ENCODE measurements at regions not wholly inside any gene's neighbourhood (a gene's known extent, or its start where the extent isn't known, plus 50 kb on each side); places are given as distances from the start of the nearest gene placed in this dataset.

DNA sequence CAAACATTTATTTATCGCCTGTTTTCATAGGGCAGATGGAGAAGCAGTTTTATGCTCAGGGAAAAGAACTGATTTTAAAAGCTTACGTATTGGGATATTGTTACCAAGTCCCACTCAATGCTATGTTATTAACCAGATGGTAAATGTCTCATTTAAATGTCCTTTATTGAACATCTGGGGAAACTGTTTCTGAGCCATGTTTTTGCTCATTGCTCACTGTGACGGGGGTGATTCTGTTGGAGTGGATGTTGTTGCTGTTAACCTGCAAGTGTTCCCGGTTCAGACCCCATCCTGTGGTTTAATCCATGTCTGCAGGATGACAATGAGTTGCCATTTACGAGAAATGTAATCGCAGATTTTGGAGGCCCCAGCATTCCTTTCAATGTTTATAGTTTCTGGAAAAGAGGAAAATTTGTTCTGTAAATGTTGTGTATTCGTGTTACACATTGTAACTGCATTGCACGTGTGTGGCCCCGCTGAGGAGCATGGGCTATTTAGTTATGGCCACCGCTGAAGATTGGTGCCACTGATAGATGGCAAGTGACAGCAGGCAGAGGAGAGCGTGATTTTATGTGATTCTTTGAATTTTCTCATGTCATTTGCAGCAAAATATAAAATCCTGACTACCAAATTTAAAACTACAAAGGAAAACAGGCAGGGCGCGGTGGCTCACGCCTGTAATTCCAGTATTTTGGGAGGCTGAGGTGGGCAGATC is 174.8 kb upstream of the COPS8 start:
- TF ChIP-seq ZNF274 (IDR thresholded peaks at IDR 0.05; ENCODE audit: low read depth, low read length) (no peak), SUZ12 (IDR thresholded peaks at IDR 0.05; ENCODE audit: extremely low read depth, insufficient read depth, insufficient read length) (no peak), YY1 (IDR thresholded peaks at IDR 0.05; ENCODE audit: insufficient read depth, insufficient read length) (no peak)
- Histone ChIP-seq H3K36me3 (ENCODE audit: insufficient read depth, insufficient read length, low read length) (no peaks in the 10 kb centered on the region), H3K9ac (ENCODE audit: insufficient read length, low read depth) (no peak overlapping the region), H3K4me1 (ENCODE audit: insufficient read depth, insufficient read length) (peaks cover 8% of the 10 kb centered on the region), H3K27me3 (ENCODE audit: insufficient read depth, insufficient read length) (no peaks in the 10 kb centered on the region), H3K9me3 (ENCODE audit: insufficient read depth, low read length) (no peaks in the 10 kb centered on the region), H3K4me3 (ENCODE audit: insufficient read length, low read depth) (no peak overlapping the region)
- no peak for DNase-seq (ENCODE audit: low read depth, low spot score)

DNA sequence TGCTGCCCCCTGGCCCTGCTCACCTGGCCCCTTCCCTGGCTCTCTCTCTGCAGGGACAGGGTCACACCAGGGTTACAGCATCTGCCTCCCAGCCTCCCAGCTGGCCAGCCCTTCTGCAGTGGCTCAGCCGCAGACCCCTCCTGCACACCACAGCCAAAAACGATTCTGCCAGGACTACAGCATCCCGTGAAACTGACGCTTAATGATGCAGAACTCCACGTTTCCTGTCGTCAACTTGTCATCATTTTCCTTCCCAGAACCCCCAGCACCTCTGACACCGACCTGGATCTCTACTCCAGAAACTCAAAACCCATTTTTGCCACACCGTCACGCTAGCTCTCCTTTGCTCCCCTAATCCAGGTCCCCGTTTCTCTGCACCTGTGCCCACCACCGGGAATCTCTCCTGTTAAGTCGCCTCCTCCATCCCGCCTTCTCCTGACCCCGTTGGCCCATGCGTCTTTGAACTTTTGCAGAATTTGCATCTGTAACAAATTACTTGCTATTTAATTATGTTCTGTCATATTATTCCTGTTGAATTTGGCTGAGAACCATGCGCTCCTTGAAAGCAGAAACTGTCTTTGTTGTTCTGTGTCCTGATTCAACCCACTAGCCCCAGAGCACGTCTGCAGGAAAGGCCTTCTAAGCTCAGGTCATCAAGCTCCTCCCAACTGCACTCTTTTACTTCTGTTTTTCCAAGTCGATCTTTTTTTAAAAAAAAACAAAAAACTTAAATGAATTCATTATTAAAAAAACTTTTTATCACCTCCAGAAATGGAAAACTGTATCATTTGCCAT is 173.2 kb upstream of the COPS8 start:
- Histone ChIP-seq H3K36me3 (ENCODE audit: insufficient read depth, insufficient read length, low read length) (no peaks in the 10 kb centered on the region), H3K4me3 (ENCODE audit: insufficient read length, low read depth) (no peak overlapping the region), H3K27me3 (ENCODE audit: insufficient read depth, insufficient read length) (no peaks in the 10 kb centered on the region), H3K4me1 (ENCODE audit: insufficient read depth, insufficient read length) (peaks cover 8% of the 10 kb centered on the region), H3K9ac (ENCODE audit: insufficient read length, low read depth) (no peak overlapping the region), H3K9me3 (ENCODE audit: insufficient read depth, low read length) (no peaks in the 10 kb centered on the region)
- DNase-seq (ENCODE audit: low read depth, low spot score) = no peak
- TF ChIP-seq SUZ12 (IDR thresholded peaks at IDR 0.05; ENCODE audit: extremely low read depth, insufficient read depth, insufficient read length) = no peak
- no peak for TF ChIP-seq ZNF274 (IDR thresholded peaks at IDR 0.05; ENCODE audit: low read depth, low read length)
- no peak for TF ChIP-seq YY1 (IDR thresholded peaks at IDR 0.05; ENCODE audit: insufficient read depth, insufficient read length)

DNA sequence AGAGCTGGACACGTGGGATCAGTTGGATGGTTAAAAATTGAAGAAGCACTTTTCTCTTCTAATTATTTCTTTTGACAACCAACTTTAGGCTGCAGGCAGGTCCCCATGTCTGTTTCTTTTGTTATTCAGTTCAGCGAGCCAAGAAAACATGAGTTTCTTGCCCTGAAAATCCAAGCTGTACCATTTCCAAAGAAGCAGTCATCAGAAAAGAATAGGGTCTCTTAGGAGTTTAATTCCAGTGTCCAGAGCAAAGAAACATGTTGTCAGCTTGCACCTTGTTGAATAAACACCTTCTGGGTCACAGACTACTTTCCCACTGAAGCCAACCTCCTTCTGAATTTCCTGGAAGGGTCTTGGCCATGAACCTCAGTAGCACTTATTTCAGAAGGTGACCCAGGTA is 170.5 kb upstream of the COPS8 start:
- Histone ChIP-seq H3K27me3 (ENCODE audit: insufficient read depth, insufficient read length) (no peaks in the 10 kb centered on the region), H3K4me3 (ENCODE audit: insufficient read length, low read depth) (no peak overlapping the region)

DNA sequence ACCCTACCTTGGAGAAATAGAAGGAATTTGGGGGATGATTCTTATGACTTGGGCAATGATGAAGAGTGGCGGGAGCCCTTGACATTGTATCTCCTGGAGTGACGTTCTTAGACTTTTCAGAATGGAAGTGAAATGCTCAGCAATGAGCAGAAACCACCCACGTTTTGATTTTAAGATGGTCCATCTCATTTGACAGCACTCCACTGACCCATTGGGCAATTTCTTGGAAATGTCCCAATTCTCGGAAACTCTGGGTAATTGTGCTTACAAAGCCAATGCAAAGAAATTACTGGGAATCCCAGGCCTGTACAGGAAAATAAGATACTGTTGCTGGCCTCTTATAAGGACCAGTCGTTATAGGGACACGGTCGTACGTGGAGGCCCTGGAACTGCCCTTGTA is 170.0 kb upstream of the COPS8 start:
- DNase-seq (ENCODE audit: low read depth, low spot score) = no peak
- no peak overlapping the region for H3K4me3 ChIP-seq (ENCODE audit: insufficient read length, low read depth)
- no peaks in the 10 kb centered on the region for H3K36me3 ChIP-seq (ENCODE audit: insufficient read depth, insufficient read length, low read length)
- H3K9ac ChIP-seq (ENCODE audit: insufficient read length, low read depth) = no peak overlapping the region
- H3K4me1 ChIP-seq (ENCODE audit: insufficient read depth, insufficient read length) = peaks cover 3% of the 10 kb centered on the region
- H3K27me3 ChIP-seq (ENCODE audit: insufficient read depth, insufficient read length) = no peaks in the 10 kb centered on the region
- no peak for TF ChIP-seq SUZ12 (IDR thresholded peaks at IDR 0.05; ENCODE audit: extremely low read depth, insufficient read depth, insufficient read length)
- TF ChIP-seq YY1 (IDR thresholded peaks at IDR 0.05; ENCODE audit: insufficient read depth, insufficient read length) = no peak
- TF ChIP-seq ZNF274 (IDR thresholded peaks at IDR 0.05; ENCODE audit: low read depth, low read length) = no peak
- H3K9me3 ChIP-seq (ENCODE audit: insufficient read depth, low read length) = no peaks in the 10 kb centered on the region

More for the DNA sequence above, 170.5 kb upstream of the COPS8 start:
- peaks cover 3% of the 10 kb centered on the region for H3K4me1 ChIP-seq (ENCODE audit: insufficient read depth, insufficient read length)
- no peaks in the 10 kb centered on the region for H3K9me3 ChIP-seq (ENCODE audit: insufficient read depth, low read length)
- TF ChIP-seq YY1 (IDR thresholded peaks at IDR 0.05; ENCODE audit: insufficient read depth, insufficient read length) (no peak), SUZ12 (IDR thresholded peaks at IDR 0.05; ENCODE audit: extremely low read depth, insufficient read depth, insufficient read length) (no peak), ZNF274 (IDR thresholded peaks at IDR 0.05; ENCODE audit: low read depth, low read length) (no peak)
- H3K9ac ChIP-seq (ENCODE audit: insufficient read length, low read depth) = no peak overlapping the region
- no peak for DNase-seq (ENCODE audit: low read depth, low spot score)
- H3K36me3 ChIP-seq (ENCODE audit: insufficient read depth, insufficient read length, low read length) = no peaks in the 10 kb centered on the region

DNA sequence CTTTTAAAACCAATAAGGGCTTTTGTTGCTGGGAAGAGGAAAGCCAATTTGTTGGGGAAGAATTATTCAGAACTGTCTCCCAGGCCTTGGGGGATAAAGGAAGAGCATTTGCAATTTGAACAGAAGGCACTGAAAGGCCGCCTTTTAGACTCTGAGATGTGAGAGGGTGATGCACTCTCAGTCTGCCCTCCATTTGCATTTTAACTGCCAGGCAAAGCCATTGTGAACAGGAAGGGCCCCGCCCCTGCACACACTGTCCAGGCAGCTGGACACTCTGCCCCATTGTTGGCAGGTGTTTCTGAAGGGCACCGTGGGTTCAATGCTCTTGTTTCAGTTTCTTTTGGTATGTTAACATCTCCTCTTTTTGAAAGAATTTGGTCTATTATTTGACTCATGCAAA is 169.5 kb upstream of the COPS8 start:
- no peak for DNase-seq (ENCODE audit: low read depth, low spot score)

DNA sequence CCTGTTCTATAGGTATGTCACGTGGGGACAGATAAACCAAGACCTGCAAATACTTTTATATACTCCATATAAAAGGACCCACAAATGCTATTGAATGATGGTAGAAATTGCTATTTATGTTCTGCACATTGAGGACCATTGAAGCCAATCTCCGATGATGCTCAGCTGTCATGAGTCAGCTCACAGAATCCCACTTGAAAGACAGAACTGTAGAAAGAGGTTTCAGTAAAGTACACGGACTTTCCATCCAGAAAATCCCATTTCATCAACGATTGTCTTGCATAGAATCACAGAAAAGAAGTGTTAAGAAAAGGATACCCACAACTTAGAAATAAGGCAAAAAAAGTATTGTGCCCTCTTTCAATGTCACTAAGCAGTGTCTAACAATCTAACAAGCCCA is 169.0 kb upstream of the COPS8 start:
- Histone ChIP-seq H3K27me3 (ENCODE audit: insufficient read depth, insufficient read length) (no peaks in the 10 kb centered on the region), H3K36me3 (ENCODE audit: insufficient read depth, insufficient read length, low read length) (no peaks in the 10 kb centered on the region), H3K9me3 (ENCODE audit: insufficient read depth, low read length) (no peaks in the 10 kb centered on the region), H3K4me3 (ENCODE audit: insufficient read length, low read depth) (no peak overlapping the region), H3K9ac (ENCODE audit: insufficient read length, low read depth) (no peak overlapping the region), H3K4me1 (ENCODE audit: insufficient read depth, insufficient read length) (peaks cover 3% of the 10 kb centered on the region)
- DNase-seq (ENCODE audit: low read depth, low spot score) = no peak
- TF ChIP-seq SUZ12 (IDR thresholded peaks at IDR 0.05; ENCODE audit: extremely low read depth, insufficient read depth, insufficient read length) (no peak), YY1 (IDR thresholded peaks at IDR 0.05; ENCODE audit: insufficient read depth, insufficient read length) (no peak), ZNF274 (IDR thresholded peaks at IDR 0.05; ENCODE audit: low read depth, low read length) (no peak)

More for the DNA sequence above, 169.5 kb upstream of the COPS8 start:
- Histone ChIP-seq H3K9me3 (ENCODE audit: insufficient read depth, low read length) (no peaks in the 10 kb centered on the region), H3K27me3 (ENCODE audit: insufficient read depth, insufficient read length) (no peaks in the 10 kb centered on the region), H3K36me3 (ENCODE audit: insufficient read depth, insufficient read length, low read length) (no peaks in the 10 kb centered on the region), H3K4me1 (ENCODE audit: insufficient read depth, insufficient read length) (peaks cover 3% of the 10 kb centered on the region), H3K4me3 (ENCODE audit: insufficient read length, low read depth) (no peak overlapping the region), H3K9ac (ENCODE audit: insufficient read length, low read depth) (no peak overlapping the region)
- TF ChIP-seq YY1 (IDR thresholded peaks at IDR 0.05; ENCODE audit: insufficient read depth, insufficient read length) = no peak
- no peak for TF ChIP-seq ZNF274 (IDR thresholded peaks at IDR 0.05; ENCODE audit: low read depth, low read length)
- TF ChIP-seq SUZ12 (IDR thresholded peaks at IDR 0.05; ENCODE audit: extremely low read depth, insufficient read depth, insufficient read length) = no peak

DNA sequence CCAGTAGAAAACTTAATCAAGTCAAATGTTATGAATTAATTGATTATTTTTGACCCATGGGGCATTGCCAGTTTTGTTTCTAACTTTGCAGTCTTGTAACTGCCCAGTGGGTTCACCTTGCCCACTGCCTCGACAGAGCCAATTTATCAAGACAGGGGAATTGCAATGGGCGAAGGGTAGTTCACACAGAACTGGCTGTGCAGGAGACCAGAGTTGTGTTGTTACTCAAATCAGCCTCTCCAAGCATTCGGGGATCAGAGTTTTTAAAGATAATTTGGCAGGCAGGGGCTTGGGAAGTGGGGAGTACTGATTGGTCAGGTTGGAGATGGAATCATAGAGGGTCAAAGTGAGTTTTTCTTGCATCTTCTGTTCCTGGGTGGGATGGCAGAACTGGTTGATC is 168.5 kb upstream of the COPS8 start:
- H3K36me3 ChIP-seq (ENCODE audit: insufficient read depth, insufficient read length, low read length) = no peaks in the 10 kb centered on the region
- DNase-seq (ENCODE audit: low read depth, low spot score) = no peak
- no peaks in the 10 kb centered on the region for H3K27me3 ChIP-seq (ENCODE audit: insufficient read depth, insufficient read length)
- no peak for TF ChIP-seq SUZ12 (IDR thresholded peaks at IDR 0.05; ENCODE audit: extremely low read depth, insufficient read depth, insufficient read length)
- TF ChIP-seq YY1 (IDR thresholded peaks at IDR 0.05; ENCODE audit: insufficient read depth, insufficient read length) = no peak
- TF ChIP-seq ZNF274 (IDR thresholded peaks at IDR 0.05; ENCODE audit: low read depth, low read length) = no peak
- H3K4me1 ChIP-seq (ENCODE audit: insufficient read depth, insufficient read length) = peaks cover 3% of the 10 kb centered on the region
- no peak overlapping the region for H3K9ac ChIP-seq (ENCODE audit: insufficient read length, low read depth)
- H3K4me3 ChIP-seq (ENCODE audit: insufficient read length, low read depth) = no peak overlapping the region
- no peaks in the 10 kb centered on the region for H3K9me3 ChIP-seq (ENCODE audit: insufficient read depth, low read length)

Data from NT2/D1 (cell line).